C4-2B (cell line): ENCODE measurements at regions not wholly inside any gene's neighbourhood (a gene's known extent, or its start where the extent isn't known, plus 50 kb on each side); places are given as distances from the start of the nearest gene placed in this dataset.

Source experiments
- CTCF ChIP-seq: fragments of 450-650 bp; conservative IDR thresholded peaks from 2 replicates; pipeline ENCODE4 v1.5.1; 2017; ENCODE audit warnings: mild to moderate bottlenecking
- ZFX ChIP-seq: fragments of 450-650 bp; IDR thresholded peaks from 2 replicates; pipeline ENCODE4 v1.6.1; 2017

DNA sequence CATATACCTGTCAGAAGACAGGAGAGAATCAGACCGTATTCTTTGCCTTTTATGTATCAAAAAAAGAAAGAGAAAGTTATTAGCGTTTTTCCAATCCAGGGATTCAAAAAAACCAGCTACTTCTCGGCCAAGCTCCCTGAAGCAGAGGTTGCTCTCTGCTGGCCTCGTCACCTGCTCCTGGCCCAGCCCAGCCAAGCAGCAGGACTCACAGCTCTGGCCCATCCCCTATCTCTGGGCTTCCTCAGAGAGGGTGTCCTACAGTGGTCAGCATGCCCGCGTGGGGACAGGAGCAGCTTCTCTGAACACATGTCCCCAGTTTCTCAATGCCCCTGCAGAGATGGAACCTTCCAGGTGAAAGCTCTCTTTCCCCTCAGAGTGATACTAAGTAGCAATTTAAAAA is 209.0 kb downstream of the URI1 start:
- TF ChIP-seq CTCF: no peak
- no peak for TF ChIP-seq ZFX
